NB4 (cell line): ENCODE measurements at regions not wholly inside any gene's neighbourhood (a gene's known extent, or its start where the extent isn't known, plus 50 kb on each side); places are given as distances from the start of the nearest gene placed in this dataset.

Experiments
- CTCF ChIP-seq: IDR thresholded peaks from one replicate; pipeline ENCODE4 v1.5.1; 2012; ENCODE audit warnings: low read depth, low read length
- MAX ChIP-seq: IDR thresholded peaks from 2 replicates; pipeline ENCODE4 v1.6.1; 2011; ENCODE audit warnings: low read depth, low read length
- POLR2A ChIP-seq: IDR thresholded peaks from 2 replicates; pipeline ENCODE4 v1.6.1; 2011; ENCODE audit warnings: mild to moderate bottlenecking; ENCODE audit not compliant: insufficient read length; ENCODE audit errors: extremely low read depth

- TF ChIP-seq CTCF (no peak), MAX (no peak), POLR2A (no peak)
Observed at GRCh38 chr13:55981381-55981780, 1159.3 kb upstream of the PRR20A start.
